ACC112 (cell line): ENCODE measurements at regions not wholly inside any gene's neighbourhood (a gene's known extent, or its start where the extent isn't known, plus 50 kb on each side); places are given as distances from the start of the nearest gene placed in this dataset.
"Not testable (repeated sequence)": the region's sequence is repeated elsewhere in the genome, so short reads cannot be mapped to it uniquely, and the experiment has no call there.

ENCODE experiments used
- H2AFZ ChIP-seq: fragments of 200-600 bp; sonication (generic); one replicate; pipeline ENCODE4 v1.6.0; 2017; ENCODE audit warnings: antibody characterized with exemption, low read length; ENCODE audit not compliant: unreplicated experiment
- H3K27ac ChIP-seq: fragments of 200-600 bp; sonication (generic); 2 replicates; pipeline ENCODE4 v1.5.1; 2014; ENCODE audit warnings: low read depth, mild to moderate bottlenecking, antibody characterized with exemption, low read length, moderate library complexity
- H3K27me3 ChIP-seq: fragments of 200-600 bp; sonication (generic); 2 replicates; pipeline ENCODE4 v1.6.1; 2014; ENCODE audit warnings: mild to moderate bottlenecking, antibody characterized with exemption, low read length, moderate library complexity, mixed read lengths; ENCODE audit not compliant: insufficient read depth
- H3K36me3 ChIP-seq: fragments of 200-600 bp; sonication (generic); 2 replicates; pipeline ENCODE4 v1.6.1; 2016; ENCODE audit warnings: mild to moderate bottlenecking, antibody characterized with exemption, low read length, moderate library complexity, mixed read lengths; ENCODE audit not compliant: insufficient read depth
- H3K4me1 ChIP-seq: fragments of 200-600 bp; sonication (generic); one replicate; pipeline ENCODE4 v1.6.1; 2016; ENCODE audit warnings: low read length, mixed read lengths; ENCODE audit not compliant: insufficient read depth, unreplicated experiment, control insufficient read depth
- H3K4me3 ChIP-seq: fragments of 200-600 bp; sonication (generic); 2 replicates; pipeline ENCODE4 v1.5.1; 2014; ENCODE audit warnings: mild to moderate bottlenecking, low read depth, low read length
- H3K79me2 ChIP-seq: fragments of 200-600 bp; sonication (generic); one replicate; pipeline ENCODE4 v1.6.0; 2016; ENCODE audit warnings: low read length; ENCODE audit not compliant: control insufficient read depth, unreplicated experiment, insufficient read depth

- no peaks in the 10 kb centered on the region for H3K4me1 ChIP-seq
- no peaks in the 10 kb centered on the region for H3K79me2 ChIP-seq
- no peak overlapping the region for H3K4me3 ChIP-seq
- no peak overlapping the region for H3K27ac ChIP-seq
- no peaks in the 10 kb centered on the region for H3K36me3 ChIP-seq
- no peaks in the 10 kb centered on the region; the same call in 1 of the 2 replicates for H3K27me3 ChIP-seq
- H2AFZ ChIP-seq, result no peak overlapping the region
Measured at GRCh38 chr2:190150413-190150812, 87.9 kb upstream of the MSTN start.

GRCh38 chr2:190149908-190150307 is 87.4 kb upstream of the MSTN start:
- Histone ChIP-seq H3K79me2 (no peaks in the 10 kb centered on the region), H3K36me3 (no peaks in the 10 kb centered on the region), H2AFZ (no peak overlapping the region), H3K4me3 (no peak overlapping the region), H3K27ac (no peak overlapping the region), H3K27me3 (no peaks in the 10 kb centered on the region; the same call in 1 of the 2 replicates), H3K4me1 (no peaks in the 10 kb centered on the region)

- no peaks in the 10 kb centered on the region for H3K79me2 ChIP-seq
- no peak overlapping the region for H2AFZ ChIP-seq
- H3K4me1 ChIP-seq, result no peaks in the 10 kb centered on the region
- no peak overlapping the region for H3K4me3 ChIP-seq
- H3K27me3 ChIP-seq, result no peaks in the 10 kb centered on the region; the same call in 1 of the 2 replicates
- H3K36me3 ChIP-seq, result no peaks in the 10 kb centered on the region
- H3K27ac ChIP-seq, result no peak overlapping the region
Measured at GRCh38 chr2:190149200-190149599, 86.7 kb upstream of the MSTN start.

GRCh38 chr2:190146109-190146508 is 83.6 kb upstream of the MSTN start:
- H3K4me1 ChIP-seq, H3K27me3 ChIP-seq, H2AFZ ChIP-seq, H3K79me2 ChIP-seq, H3K27ac ChIP-seq, H3K4me3 ChIP-seq, H3K36me3 ChIP-seq: not testable (repeated sequence)

GRCh38 chr2:190140474-190140873 is 77.9 kb upstream of the MSTN start:
- H3K4me3 ChIP-seq, H2AFZ ChIP-seq, H3K79me2 ChIP-seq, H3K36me3 ChIP-seq, H3K27me3 ChIP-seq, H3K4me1 ChIP-seq, H3K27ac ChIP-seq: not testable (repeated sequence)

GRCh38 chr2:190139371-190139770 is 76.8 kb upstream of the MSTN start:
- no peak overlapping the region for H2AFZ ChIP-seq
- H3K27ac ChIP-seq, result no peak overlapping the region
- no peaks in the 10 kb centered on the region for H3K27me3 ChIP-seq
- H3K79me2 ChIP-seq, result no peaks in the 10 kb centered on the region
- no peaks in the 10 kb centered on the region for H3K36me3 ChIP-seq
- no peak overlapping the region for H3K4me3 ChIP-seq
- no peaks in the 10 kb centered on the region for H3K4me1 ChIP-seq

- Histone ChIP-seq H3K79me2 (no peaks in the 10 kb centered on the region), H3K4me1 (no peaks in the 10 kb centered on the region), H3K4me3 (no peak overlapping the region), H3K27ac (no peak overlapping the region), H2AFZ (no peak overlapping the region), H3K36me3 (no peaks in the 10 kb centered on the region), H3K27me3 (no peaks in the 10 kb centered on the region)
Measured at GRCh38 chr2:190138032-190138431, 75.5 kb upstream of the MSTN start.

- H3K27ac ChIP-seq, result no peak overlapping the region
- no peaks in the 10 kb centered on the region for H3K4me1 ChIP-seq
- H3K36me3 ChIP-seq, result no peaks in the 10 kb centered on the region
- no peak overlapping the region for H2AFZ ChIP-seq
- no peaks in the 10 kb centered on the region for H3K79me2 ChIP-seq
- H3K27me3 ChIP-seq, result no peaks in the 10 kb centered on the region
- H3K4me3 ChIP-seq, result no peak overlapping the region
Measured at GRCh38 chr2:190137561-190137960, 75.0 kb upstream of the MSTN start.

- Histone ChIP-seq H3K27me3 (no peaks in the 10 kb centered on the region), H3K36me3 (no peaks in the 10 kb centered on the region), H3K27ac (no peak overlapping the region), H3K4me1 (no peaks in the 10 kb centered on the region), H3K4me3 (no peak overlapping the region), H2AFZ (no peak overlapping the region), H3K79me2 (no peaks in the 10 kb centered on the region)
Measured at GRCh38 chr2:190136825-190137224, 74.3 kb upstream of the MSTN start.

- Histone ChIP-seq H3K27me3 (no peaks in the 10 kb centered on the region), H3K36me3 (no peaks in the 10 kb centered on the region), H3K27ac (no peak overlapping the region), H3K79me2 (no peaks in the 10 kb centered on the region), H3K4me3 (no peak overlapping the region), H2AFZ (no peak overlapping the region), H3K4me1 (no peaks in the 10 kb centered on the region)
Measured at GRCh38 chr2:190136259-190136658, 73.7 kb upstream of the MSTN start.

GRCh38 chr2:190129421-190130199 is 67.1 kb upstream of the MSTN start:
- Histone ChIP-seq H3K27ac (no peak overlapping the region), H3K27me3 (no peaks in the 10 kb centered on the region)

More at GRCh38 chr2:190129421-190130199, 67.1 kb upstream of the MSTN start:
- Histone ChIP-seq H2AFZ (no peak overlapping the region), H3K4me3 (no peak overlapping the region), H3K36me3 (no peaks in the 10 kb centered on the region), H3K79me2 (no peaks in the 10 kb centered on the region), H3K4me1 (no peaks in the 10 kb centered on the region)
